DOHH2 (cell line): ENCODE measurements at regions not wholly inside any gene's neighbourhood (a gene's known extent, or its start where the extent isn't known, plus 50 kb on each side); places are given as distances from the start of the nearest gene placed in this dataset.

Source experiments
- CTCF ChIP-seq: fragments of 200-600 bp; sonication (generic); IDR thresholded peaks from one replicate; pipeline ENCODE4 v1.5.1; 2014; ENCODE audit warnings: antibody characterized with exemption, mild to moderate bottlenecking, low read depth, low read length; ENCODE audit not compliant: poor library complexity, severe bottlenecking
- EZH2phosphoT487 ChIP-seq: fragments of 200-600 bp; sonication (generic); IDR thresholded peaks from 2 replicates; pipeline ENCODE4 v1.6.1; 2017; ENCODE audit warnings: borderline replicate concordance, mild to moderate bottlenecking, antibody characterized with exemption, low read length, moderate library complexity, mixed read lengths

- TF ChIP-seq CTCF (no peak), EZH2phosphoT487 (no peak)
These were observed 200.5 kb upstream of the RREB1 start for GRCh38 chr6:6907286-6907685.
